ENCODE measurements at regions not wholly inside any gene's neighbourhood (a gene's known extent, or its start where the extent isn't known, plus 50 kb on each side); places are given as distances from the start of the nearest gene placed in this dataset.

DNA sequence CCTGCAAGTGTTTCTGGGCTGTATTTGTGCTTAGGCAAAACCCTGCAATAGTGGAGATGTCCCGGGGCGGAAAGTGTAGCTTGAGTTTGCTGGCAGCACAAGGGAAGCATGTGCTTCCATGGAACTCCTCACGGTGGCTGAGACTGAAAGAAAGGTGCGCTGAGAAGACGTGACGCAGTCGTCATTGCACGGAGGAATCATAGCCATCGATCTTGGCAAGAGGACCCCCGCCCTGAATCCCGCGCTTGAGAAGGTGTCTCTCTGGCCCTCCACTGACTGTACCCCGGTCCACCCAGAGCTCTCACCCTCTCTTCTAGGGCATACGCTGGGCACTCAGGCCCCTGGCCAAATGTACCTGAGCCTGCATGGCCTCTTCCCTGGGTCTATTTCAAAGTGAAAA lies 1081.8 kb upstream of the DEFB115 start:
- TF ChIP-seq, protein P1, sequence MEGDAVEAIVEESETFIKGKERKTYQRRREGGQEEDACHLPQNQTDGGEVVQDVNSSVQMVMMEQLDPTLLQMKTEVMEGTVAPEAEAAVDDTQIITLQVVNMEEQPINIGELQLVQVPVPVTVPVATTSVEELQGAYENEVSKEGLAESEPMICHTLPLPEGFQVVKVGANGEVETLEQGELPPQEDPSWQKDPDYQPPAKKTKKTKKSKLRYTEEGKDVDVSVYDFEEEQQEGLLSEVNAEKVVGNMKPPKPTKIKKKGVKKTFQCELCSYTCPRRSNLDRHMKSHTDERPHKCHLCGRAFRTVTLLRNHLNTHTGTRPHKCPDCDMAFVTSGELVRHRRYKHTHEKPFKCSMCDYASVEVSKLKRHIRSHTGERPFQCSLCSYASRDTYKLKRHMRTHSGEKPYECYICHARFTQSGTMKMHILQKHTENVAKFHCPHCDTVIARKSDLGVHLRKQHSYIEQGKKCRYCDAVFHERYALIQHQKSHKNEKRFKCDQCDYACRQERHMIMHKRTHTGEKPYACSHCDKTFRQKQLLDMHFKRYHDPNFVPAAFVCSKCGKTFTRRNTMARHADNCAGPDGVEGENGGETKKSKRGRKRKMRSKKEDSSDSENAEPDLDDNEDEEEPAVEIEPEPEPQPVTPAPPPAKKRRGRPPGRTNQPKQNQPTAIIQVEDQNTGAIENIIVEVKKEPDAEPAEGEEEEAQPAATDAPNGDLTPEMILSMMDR (CRISPR knock-in tag; IDR thresholded peaks at IDR 0.05): no peak
- TF ChIP-seq ZSCAN12 (CRISPR knock-in tag; IDR thresholded peaks at IDR 0.05): no peak
- TF ChIP-seq ARHGAP35 (CRISPR knock-in tag; IDR thresholded peaks at IDR 0.05; ENCODE audit: borderline replicate concordance): no peak
- TF ChIP-seq, protein P2, sequence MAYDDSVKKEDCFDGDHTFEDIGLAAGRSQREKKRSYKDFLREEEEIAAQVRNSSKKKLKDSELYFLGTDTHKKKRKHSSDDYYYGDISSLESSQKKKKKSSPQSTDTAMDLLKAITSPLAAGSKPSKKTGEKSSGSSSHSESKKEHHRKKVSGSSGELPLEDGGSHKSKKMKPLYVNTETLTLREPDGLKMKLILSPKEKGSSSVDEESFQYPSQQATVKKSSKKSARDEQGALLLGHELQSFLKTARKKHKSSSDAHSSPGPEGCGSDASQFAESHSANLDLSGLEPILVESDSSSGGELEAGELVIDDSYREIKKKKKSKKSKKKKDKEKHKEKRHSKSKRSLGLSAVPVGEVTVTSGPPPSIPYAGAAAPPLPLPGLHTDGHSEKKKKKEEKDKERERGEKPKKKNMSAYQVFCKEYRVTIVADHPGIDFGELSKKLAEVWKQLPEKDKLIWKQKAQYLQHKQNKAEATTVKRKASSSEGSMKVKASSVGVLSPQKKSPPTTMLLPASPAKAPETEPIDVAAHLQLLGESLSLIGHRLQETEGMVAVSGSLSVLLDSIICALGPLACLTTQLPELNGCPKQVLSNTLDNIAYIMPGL (CRISPR knock-in tag; IDR thresholded peaks at IDR 0.05; ENCODE audit: borderline replicate concordance in 1 of 2, low read depth in 1 of 2): no peak
- TF ChIP-seq SAP130 (CRISPR knock-in tag; IDR thresholded peaks at IDR 0.05; ENCODE audit: low read depth): no peak
- TF ChIP-seq, protein P3, sequence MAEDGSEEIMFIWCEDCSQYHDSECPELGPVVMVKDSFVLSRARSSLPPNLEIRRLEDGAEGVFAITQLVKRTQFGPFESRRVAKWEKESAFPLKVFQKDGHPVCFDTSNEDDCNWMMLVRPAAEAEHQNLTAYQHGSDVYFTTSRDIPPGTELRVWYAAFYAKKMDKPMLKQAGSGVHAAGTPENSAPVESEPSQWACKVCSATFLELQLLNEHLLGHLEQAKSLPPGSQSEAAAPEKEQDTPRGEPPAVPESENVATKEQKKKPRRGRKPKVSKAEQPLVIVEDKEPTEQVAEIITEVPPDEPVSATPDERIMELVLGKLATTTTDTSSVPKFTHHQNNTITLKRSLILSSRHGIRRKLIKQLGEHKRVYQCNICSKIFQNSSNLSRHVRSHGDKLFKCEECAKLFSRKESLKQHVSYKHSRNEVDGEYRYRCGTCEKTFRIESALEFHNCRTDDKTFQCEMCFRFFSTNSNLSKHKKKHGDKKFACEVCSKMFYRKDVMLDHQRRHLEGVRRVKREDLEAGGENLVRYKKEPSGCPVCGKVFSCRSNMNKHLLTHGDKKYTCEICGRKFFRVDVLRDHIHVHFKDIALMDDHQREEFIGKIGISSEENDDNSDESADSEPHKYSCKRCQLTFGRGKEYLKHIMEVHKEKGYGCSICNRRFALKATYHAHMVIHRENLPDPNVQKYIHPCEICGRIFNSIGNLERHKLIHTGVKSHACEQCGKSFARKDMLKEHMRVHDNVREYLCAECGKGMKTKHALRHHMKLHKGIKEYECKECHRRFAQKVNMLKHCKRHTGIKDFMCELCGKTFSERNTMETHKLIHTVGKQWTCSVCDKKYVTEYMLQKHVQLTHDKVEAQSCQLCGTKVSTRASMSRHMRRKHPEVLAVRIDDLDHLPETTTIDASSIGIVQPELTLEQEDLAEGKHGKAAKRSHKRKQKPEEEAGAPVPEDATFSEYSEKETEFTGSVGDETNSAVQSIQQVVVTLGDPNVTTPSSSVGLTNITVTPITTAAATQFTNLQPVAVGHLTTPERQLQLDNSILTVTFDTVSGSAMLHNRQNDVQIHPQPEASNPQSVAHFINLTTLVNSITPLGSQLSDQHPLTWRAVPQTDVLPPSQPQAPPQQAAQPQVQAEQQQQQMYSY (CRISPR knock-in tag; IDR thresholded peaks at IDR 0.05): no peak
- TF ChIP-seq PTBP1 (IDR thresholded peaks at IDR 0.05; ENCODE audit: low read depth, low read length, poor library complexity, severe bottlenecking): no peak
- no peak for TF ChIP-seq ZNF790 (CRISPR knock-in tag; IDR thresholded peaks at IDR 0.05; ENCODE audit: borderline replicate concordance)
- TF ChIP-seq, protein P4, sequence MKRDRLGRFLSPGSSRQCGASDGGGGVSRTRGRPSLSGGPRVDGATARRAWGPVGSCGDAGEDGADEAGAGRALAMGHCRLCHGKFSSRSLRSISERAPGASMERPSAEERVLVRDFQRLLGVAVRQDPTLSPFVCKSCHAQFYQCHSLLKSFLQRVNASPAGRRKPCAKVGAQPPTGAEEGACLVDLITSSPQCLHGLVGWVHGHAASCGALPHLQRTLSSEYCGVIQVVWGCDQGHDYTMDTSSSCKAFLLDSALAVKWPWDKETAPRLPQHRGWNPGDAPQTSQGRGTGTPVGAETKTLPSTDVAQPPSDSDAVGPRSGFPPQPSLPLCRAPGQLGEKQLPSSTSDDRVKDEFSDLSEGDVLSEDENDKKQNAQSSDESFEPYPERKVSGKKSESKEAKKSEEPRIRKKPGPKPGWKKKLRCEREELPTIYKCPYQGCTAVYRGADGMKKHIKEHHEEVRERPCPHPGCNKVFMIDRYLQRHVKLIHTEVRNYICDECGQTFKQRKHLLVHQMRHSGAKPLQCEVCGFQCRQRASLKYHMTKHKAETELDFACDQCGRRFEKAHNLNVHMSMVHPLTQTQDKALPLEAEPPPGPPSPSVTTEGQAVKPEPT (CRISPR knock-in tag; IDR thresholded peaks at IDR 0.05; ENCODE audit: low read depth): no peak
- no peak for TF ChIP-seq SIN3A (IDR thresholded peaks at IDR 0.05; ENCODE audit: borderline replicate concordance, low read depth, low read length)
- TF ChIP-seq, protein P5, sequence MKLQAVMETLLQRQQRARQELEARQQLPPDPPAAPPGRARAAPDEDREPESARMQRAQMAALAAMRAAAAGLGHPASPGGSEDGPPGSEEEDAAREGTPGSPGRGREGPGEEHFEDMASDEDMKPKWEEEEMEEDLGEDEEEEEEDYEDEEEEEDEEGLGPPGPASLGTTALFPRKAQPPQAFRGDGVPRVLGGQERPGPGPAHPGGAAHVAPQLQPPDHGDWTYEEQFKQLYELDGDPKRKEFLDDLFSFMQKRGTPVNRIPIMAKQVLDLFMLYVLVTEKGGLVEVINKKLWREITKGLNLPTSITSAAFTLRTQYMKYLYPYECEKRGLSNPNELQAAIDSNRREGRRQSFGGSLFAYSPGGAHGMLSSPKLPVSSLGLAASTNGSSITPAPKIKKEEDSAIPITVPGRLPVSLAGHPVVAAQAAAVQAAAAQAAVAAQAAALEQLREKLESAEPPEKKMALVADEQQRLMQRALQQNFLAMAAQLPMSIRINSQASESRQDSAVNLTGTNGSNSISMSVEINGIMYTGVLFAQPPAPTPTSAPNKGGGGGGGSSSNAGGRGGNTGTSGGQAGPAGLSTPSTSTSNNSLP (IDR thresholded peaks at IDR 0.05; ENCODE audit: low read depth, low read length): no peak
